HUES64 (cell line): ENCODE measurements at regions not wholly inside any gene's neighbourhood (a gene's known extent, or its start where the extent isn't known, plus 50 kb on each side); places are given as distances from the start of the nearest gene placed in this dataset.

Experiments
- H3K27ac ChIP-seq: 2 replicates; pipeline ENCODE4 v1.7.0; 2013; ENCODE audit warnings: low read depth, low read length, inconsistent platforms
- H3K27me3 ChIP-seq: 2 replicates; pipeline ENCODE4 v1.6.1; 2013; ENCODE audit warnings: mild to moderate bottlenecking, low read length; ENCODE audit not compliant: insufficient read depth
- H3K36me3 ChIP-seq: 2 replicates; pipeline ENCODE4 v1.6.1; 2013; ENCODE audit warnings: mild to moderate bottlenecking, low read length; ENCODE audit not compliant: insufficient read depth
- H3K4me1 ChIP-seq: 2 replicates; pipeline ENCODE4 v1.6.1; 2013; ENCODE audit warnings: mild to moderate bottlenecking, low read length, moderate library complexity; ENCODE audit not compliant: insufficient read depth
- H3K4me3 ChIP-seq: 2 replicates; pipeline ENCODE4 v1.5.1; 2013; ENCODE audit warnings: mild to moderate bottlenecking, low read length, moderate library complexity
- H3K9ac ChIP-seq: 2 replicates; pipeline ENCODE4 v1.6.1; 2013; ENCODE audit warnings: mild to moderate bottlenecking, low read depth, low read length
- H3K9me3 ChIP-seq: 2 replicates; pipeline ENCODE4 v1.6.1; 2013; ENCODE audit warnings: low read depth, low read length; ENCODE audit not compliant: insufficient read depth
- WGBS: fragments of 150-250, 120-280 bp; methylation state at CpG from one replicate; pipeline ENCODE4 v1.1.7; 2013; ENCODE audit warnings: missing lambda C conversion rate; 5-methylcytosine and 5-hydroxymethylcytosine counted together

DNA sequence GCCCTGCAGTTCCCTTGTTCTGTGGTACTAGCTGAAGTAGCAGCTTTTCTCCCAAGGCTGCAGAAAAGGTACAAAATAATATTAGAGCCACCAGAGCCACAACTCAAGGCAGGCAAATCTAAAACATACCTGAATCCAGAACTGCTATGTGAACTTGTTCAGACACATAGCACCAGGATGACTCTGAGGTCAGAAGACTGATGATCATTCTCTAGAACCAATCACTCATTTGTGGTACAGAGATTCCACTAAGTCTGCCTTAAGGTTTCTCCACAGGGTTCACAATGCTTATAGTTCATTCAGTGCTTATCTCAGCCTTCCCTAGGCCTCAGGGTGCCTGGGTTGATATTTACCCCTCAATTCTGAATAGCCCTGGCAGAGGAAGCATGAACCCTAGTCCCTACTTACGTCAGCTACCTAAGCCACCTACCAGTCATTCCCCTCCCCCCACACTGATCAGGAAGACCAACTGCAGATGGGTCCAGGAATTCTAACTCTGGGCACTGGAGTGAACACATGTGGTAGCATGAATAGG, 140.9 kb upstream of the MOCS1 start:
- no peak overlapping the region for H3K27ac ChIP-seq
- no peaks in the 10 kb centered on the region for H3K36me3 ChIP-seq
- H3K9ac ChIP-seq: no peak overlapping the region
- no peaks in the 10 kb centered on the region for H3K9me3 ChIP-seq
- WGBS: 88% methylated on average over 1 of the region's 1 CpG
- no peak overlapping the region for H3K4me3 ChIP-seq
- no peaks in the 10 kb centered on the region for H3K4me1 ChIP-seq
- no peaks in the 10 kb centered on the region for H3K27me3 ChIP-seq

DNA sequence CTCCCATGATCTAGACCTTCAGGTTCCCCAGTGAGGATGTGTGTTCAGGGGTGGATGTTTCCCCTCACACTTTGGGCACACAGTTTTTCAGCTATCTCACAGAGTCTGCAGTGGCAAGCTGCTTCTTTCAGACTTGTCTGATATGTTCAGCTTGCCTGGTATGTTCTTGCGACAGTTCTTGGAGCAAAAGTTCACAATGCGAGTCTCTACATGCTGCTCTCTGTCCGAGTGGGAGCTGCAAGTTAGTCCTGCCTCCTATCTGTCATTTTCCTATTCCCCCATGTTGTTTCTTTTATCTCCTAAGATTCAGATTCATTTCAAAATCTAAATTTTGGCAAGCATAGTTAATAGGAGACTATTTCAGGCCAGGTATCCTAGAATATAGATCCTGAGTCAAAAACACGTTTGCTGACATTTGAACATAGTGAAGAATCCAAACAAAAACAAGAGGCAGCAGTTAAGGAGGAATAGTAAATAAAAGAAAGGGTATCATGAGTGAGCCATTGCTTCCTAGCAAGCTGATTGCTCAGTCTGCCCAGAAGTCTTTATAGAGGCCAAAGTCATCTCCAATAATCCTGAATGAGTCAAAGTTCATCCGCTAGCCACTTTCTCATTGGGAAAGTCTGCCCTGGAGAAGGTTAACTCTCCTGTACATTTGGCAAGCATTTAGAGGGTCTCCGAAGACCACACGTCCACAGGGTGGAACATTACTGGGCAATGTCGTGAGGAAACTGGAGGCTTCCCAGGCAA, 140.2 kb upstream of the MOCS1 start:
- Histone ChIP-seq H3K4me1 (no peaks in the 10 kb centered on the region), H3K27me3 (no peaks in the 10 kb centered on the region), H3K36me3 (no peaks in the 10 kb centered on the region), H3K9ac (no peak overlapping the region), H3K27ac (no peak overlapping the region), H3K9me3 (no peaks in the 10 kb centered on the region), H3K4me3 (no peak overlapping the region)
- 93% methylated on average over 8 of the region's 8 CpGs for WGBS

DNA sequence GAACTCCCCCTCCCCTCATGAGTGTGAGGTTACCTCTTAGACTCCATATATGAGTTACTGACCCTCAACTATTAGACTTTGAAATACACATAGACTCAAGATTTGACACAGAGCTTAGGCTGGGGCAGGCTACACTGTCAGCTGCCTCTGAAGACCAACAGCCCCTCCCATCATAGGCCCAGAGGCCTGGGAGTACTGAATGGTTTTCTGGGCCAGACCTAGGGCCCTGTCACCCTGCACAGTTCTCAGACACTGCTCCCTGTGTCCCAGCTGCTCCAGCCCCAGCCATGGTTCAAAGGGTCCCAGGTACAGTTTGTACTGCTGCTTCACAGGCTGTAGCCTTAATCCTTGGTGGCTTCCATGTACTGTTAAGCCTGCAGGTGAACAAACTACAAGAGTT, 132.1 kb upstream of the MOCS1 start:
- no peak overlapping the region for H3K9ac ChIP-seq
- no peaks in the 10 kb centered on the region for H3K4me1 ChIP-seq
- no peak overlapping the region for H3K4me3 ChIP-seq
- H3K9me3 ChIP-seq: peaks cover 18% of the 10 kb centered on the region
- no peaks in the 10 kb centered on the region for H3K27me3 ChIP-seq
- no peaks in the 10 kb centered on the region for H3K36me3 ChIP-seq
- H3K27ac ChIP-seq: no peak overlapping the region

DNA sequence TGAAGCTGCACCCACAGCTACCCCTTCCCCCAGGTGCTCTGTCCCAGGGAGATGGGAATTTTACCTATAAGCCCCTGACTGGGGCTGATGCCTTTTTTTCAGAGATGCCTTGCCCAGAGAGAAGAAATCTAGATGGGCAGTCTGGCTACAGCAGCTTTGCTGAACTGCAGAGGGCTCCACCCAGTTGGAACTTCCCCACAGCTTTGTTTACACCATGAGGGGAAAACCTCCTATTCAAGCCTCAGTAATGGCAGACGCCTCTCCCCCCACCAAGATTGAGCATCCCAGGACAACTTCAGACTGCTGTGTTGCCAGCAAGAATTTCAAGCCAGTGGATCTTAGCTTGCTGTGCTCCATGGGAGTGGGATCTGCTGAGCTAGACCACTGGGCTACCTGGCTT, 122.6 kb upstream of the MOCS1 start:
- H3K36me3 ChIP-seq: no peaks in the 10 kb centered on the region
- H3K9ac ChIP-seq: no peak overlapping the region
- no peaks in the 10 kb centered on the region for H3K9me3 ChIP-seq
- H3K27ac ChIP-seq: no peak overlapping the region
- H3K4me3 ChIP-seq: no peak overlapping the region
- no peaks in the 10 kb centered on the region for H3K27me3 ChIP-seq
- WGBS: 71% methylated on average over 1 of the region's 1 CpG
- no peaks in the 10 kb centered on the region for H3K4me1 ChIP-seq

DNA sequence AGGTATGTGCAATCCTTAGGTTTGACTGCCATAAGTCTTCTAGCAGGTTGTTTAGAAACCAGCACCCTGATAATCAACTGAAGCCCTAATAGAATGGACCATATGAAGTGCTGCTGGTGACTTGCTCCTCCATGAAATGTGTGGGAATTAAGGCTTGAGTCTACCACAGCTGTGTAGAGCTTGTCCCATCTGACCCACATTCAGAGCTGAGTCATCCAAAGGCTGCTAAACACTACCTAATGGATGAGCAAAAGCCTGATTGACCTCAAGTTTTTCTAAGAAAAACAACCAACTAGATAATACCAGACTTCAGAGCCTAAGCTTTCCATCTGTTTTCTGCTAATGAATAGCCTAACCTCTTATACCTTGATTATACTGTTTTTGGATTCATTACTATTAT, 120.3 kb upstream of the MOCS1 start:
- no peak overlapping the region for H3K9ac ChIP-seq
- H3K27ac ChIP-seq: no peak overlapping the region
- no peaks in the 10 kb centered on the region for H3K4me1 ChIP-seq
- H3K4me3 ChIP-seq: no peak overlapping the region
- H3K9me3 ChIP-seq: peaks cover 10% of the 10 kb centered on the region
- H3K36me3 ChIP-seq: no peaks in the 10 kb centered on the region
- no peaks in the 10 kb centered on the region for H3K27me3 ChIP-seq

DNA sequence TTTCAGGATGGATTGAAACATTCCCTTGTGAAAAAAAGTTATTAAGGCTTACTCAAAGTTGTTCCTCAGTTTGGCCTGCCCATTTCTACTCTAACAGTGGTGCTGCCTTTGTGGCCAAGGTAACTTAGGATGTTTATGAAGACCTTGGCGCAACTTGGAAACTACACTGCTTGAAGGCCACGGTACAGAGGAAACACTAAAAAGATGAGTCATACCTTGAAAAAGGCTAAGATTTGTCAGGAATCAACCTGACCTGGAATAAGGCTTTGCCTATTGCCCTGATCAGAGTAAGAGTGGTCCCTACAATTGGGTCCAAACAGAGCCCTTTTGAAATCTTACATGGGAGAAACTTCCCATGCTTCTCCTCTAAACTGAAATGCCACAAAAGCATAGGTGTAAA, 119.9 kb upstream of the MOCS1 start:
- Histone ChIP-seq H3K4me3 (no peak overlapping the region), H3K9me3 (peaks cover 15% of the 10 kb centered on the region), H3K27me3 (no peaks in the 10 kb centered on the region), H3K4me1 (no peaks in the 10 kb centered on the region), H3K36me3 (no peaks in the 10 kb centered on the region), H3K27ac (no peak overlapping the region), H3K9ac (no peak overlapping the region)
- 77% methylated on average over 2 of the region's 2 CpGs for WGBS

DNA sequence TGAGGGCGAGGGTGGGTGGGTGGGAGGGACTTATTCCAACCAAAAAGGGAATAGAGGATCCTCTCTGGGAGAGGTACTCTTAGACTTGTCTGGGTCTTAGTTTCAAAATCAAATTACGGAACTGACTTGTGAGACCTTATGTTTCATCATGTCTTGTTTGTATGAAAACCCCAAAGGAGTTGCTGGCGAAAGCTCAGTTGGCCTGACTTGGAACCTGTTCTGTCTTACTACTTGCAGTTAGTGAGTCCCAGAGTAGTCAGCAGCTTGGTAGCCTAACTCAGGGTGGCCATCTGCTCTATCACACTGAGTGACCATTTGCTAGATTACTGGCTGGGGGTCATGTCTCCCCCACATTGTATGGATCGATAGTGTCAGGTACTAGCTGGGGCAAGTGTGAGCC, 114.9 kb upstream of the MOCS1 start:
- Histone ChIP-seq H3K4me3 (no peak overlapping the region), H3K9me3 (peaks cover 15% of the 10 kb centered on the region), H3K4me1 (no peaks in the 10 kb centered on the region), H3K36me3 (no peaks in the 10 kb centered on the region), H3K9ac (no peak overlapping the region), H3K27me3 (no peaks in the 10 kb centered on the region), H3K27ac (no peak overlapping the region)
- 96% methylated on average over 4 of the region's 4 CpGs for WGBS

DNA sequence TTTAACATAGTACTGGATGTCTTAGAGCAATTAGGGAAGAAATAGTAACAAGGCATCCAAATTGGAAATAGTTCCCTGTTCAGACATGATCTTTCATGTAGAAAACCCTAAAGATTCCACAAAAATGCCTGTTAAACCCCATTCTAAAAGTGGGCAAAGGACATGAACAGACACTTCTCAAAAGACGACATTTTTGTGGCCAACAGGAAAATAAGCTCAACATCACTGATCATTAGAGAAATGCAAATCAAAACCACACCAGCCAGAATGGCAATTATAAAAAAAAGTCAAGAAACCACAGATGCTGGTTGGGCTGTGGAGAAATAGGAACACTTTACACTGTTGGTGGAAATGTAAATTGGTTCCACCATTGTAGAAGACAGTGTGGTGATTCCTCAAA, 109.9 kb upstream of the MOCS1 start:
- H3K9me3 ChIP-seq: peaks cover 12% of the 10 kb centered on the region
- H3K9ac ChIP-seq: no peak overlapping the region
- no peaks in the 10 kb centered on the region for H3K27me3 ChIP-seq
- 100% methylated on average over 1 of the region's 1 CpG for WGBS
- H3K4me3 ChIP-seq: no peak overlapping the region
- no peaks in the 10 kb centered on the region for H3K4me1 ChIP-seq
- H3K36me3 ChIP-seq: no peaks in the 10 kb centered on the region
- no peak overlapping the region for H3K27ac ChIP-seq

DNA sequence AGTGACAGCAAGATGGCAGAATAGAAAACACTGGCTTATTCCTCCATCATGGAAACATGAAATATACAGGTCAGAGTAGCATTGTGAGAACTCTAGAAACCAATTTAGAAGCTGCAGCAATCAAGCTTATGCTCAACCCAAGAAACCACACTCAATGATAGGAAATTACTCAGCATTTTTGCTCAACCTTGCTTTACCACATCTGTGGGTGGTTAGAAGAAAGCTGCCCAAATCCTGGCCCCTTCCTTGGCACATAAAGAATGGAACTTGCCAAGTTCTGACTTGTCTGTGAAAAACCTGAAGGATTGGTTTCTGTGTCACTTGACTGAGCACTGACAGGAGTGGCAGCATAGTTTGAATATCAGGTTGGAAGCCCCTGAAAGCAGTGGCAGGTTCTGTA, 108.0 kb upstream of the MOCS1 start:
- Histone ChIP-seq H3K27ac (no peak overlapping the region), H3K4me1 (no peaks in the 10 kb centered on the region), H3K27me3 (no peaks in the 10 kb centered on the region), H3K9me3 (peaks cover 11% of the 10 kb centered on the region), H3K4me3 (no peak overlapping the region), H3K36me3 (no peaks in the 10 kb centered on the region), H3K9ac (no peak overlapping the region)

DNA sequence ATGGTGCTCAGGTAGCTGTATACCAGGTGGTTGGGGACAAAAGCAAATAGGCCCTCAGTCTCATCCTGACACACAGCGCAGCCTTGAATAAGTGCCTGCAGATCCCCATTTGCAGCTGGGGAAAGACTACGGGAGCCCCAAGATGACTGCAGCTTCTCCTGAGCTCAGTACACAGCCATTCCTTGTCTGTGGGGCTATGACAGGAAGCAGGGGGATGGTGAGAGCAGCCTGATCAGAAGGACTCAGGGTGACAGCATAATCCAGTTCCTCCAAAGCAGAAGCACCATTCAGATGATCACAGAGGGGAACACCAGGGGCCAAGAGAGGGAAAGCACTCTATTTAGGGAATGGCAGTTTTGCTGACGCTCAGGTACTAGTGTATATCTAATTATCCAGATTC, 104.8 kb upstream of the MOCS1 start:
- peaks cover 11% of the 10 kb centered on the region for H3K9me3 ChIP-seq
- no peaks in the 10 kb centered on the region for H3K36me3 ChIP-seq
- WGBS: 93% methylated on average over 2 of the region's 3 CpGs
- H3K27me3 ChIP-seq: no peaks in the 10 kb centered on the region
- H3K9ac ChIP-seq: no peak overlapping the region
- no peaks in the 10 kb centered on the region for H3K4me1 ChIP-seq
- H3K4me3 ChIP-seq: no peak overlapping the region
- H3K27ac ChIP-seq: no peak overlapping the region

DNA sequence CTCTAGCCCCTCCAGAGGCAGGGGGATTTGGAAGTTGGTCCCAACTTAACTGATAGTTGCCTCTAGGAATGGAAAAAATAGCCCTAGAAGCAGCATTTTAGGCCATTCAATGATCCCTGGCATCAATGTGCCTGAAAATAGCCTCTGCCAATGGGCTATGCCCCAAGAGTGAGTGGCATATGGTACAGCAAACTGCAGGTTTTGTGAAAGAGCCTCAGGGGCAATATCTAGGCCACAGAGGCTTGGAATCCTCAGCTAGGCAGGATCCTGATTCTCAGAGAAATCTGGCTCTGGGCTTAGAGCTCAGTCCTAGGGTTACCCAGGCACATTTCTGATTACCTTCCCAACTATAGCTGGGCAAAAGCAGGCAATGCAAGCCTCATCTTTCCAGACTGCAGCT, 104.4 kb upstream of the MOCS1 start:
- Histone ChIP-seq H3K9ac (no peak overlapping the region), H3K36me3 (no peaks in the 10 kb centered on the region), H3K4me3 (no peak overlapping the region), H3K27me3 (no peaks in the 10 kb centered on the region), H3K9me3 (peaks cover 11% of the 10 kb centered on the region), H3K4me1 (no peaks in the 10 kb centered on the region), H3K27ac (no peak overlapping the region)

DNA sequence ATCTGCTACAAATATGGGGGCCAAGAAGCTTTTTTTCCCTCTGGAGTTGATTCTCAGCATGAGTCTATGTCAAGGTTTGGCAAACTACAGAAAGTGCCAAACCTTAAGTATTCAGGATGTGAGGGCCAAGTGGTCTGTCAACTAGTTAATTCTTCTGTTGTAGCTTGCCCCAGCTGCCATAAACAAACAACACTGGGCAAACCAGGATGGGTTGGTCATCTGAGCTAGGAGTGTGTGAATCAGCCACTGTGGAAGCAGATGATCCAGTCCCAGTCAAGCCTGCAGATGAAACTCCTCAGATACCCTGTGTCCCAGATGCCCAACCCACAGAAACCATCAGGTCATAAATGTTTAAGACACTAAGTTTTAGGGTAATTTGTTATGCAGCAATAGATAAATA, 103.0 kb upstream of the MOCS1 start:
- no peaks in the 10 kb centered on the region for H3K36me3 ChIP-seq
- H3K9me3 ChIP-seq: peaks cover 11% of the 10 kb centered on the region
- no peaks in the 10 kb centered on the region for H3K27me3 ChIP-seq
- no peak overlapping the region for H3K27ac ChIP-seq
- H3K4me1 ChIP-seq: no peaks in the 10 kb centered on the region
- H3K9ac ChIP-seq: no peak overlapping the region
- no peak overlapping the region for H3K4me3 ChIP-seq
